Omental fat pad (tissue), 3 donors: ENCODE measurements at regions not wholly inside any gene's neighbourhood (a gene's known extent, or its start where the extent isn't known, plus 50 kb on each side); places are given as distances from the start of the nearest gene placed in this dataset.

Experiments used
- ATAC-seq: fragments of 150-250 bp; one replicate; pipeline ENCODE4 v1.9.1; 2016; ENCODE audit warnings: mild to moderate bottlenecking, moderate library complexity; ENCODE audit not compliant: low FRiP score
- DNase-seq: peaks from one replicate; pipeline ENCODE4 v3.0.0-alpha.2; 2019; ENCODE audit warnings: low spot score
- CTCF ChIP-seq, 3 donors: fragments of 450-650 bp; IDR thresholded peaks; one replicate each; pipeline ENCODE4 v1.5.1; 2016 to 2017; ENCODE audit warnings: antibody characterized with exemption in 3 of 3, mild to moderate bottlenecking in 3 of 3, moderate library complexity in 2 of 3

DNA sequence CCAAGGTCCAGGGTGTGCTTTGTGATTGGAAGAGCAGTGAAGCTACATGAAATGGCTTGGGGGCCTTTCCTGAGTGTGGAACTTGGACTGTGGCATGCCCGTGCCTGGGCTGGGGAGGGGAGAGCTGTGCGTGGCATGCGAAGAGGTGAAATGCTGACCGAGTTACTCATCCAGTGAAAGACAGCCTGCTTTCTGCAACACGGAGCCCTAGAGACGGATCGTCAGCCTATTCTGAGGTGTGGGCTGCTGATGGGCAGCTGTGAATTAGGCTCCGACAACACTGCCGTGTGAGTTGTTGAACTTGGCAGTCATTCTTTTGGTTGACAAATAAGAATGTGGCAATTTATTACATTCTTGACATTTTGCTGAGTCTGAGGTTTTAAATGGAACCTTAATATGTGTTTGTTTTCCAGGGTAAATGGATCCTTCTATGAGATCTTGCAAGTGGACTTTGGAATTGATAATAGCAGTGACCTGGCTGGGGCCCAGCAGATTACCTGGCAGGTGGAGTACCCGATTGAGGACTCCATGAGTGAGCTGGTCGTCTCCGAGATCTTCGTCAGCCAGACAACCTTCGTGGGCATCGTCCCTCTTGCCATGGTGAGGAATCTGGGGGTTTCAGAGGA is 453.9 kb downstream of the AACS start:
- ATAC-seq: no peak
- TF ChIP-seq CTCF (IDR thresholded peaks at IDR 0.05): no peak
- no peak for DNase-seq

DNA sequence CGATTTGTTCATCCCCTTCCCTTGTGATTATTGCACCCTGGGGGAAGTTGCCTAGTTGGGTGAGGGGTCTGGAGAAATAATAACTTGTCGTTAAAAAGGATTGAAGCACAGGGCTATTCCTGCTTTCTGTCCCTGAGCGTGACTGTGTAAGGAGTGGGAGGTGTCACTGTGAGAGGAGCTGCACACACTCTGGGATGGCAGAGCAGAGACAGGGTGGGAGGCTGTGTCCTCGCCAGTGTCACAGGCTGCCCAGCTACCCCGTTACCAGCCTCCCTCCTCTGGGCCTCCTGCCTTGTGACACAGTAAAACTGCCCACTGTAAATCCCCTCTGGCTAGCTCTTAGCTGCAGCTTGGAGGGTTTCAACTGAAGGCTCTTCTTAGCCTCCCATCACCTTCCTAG is 460.6 kb downstream of the AACS start:
- TF ChIP-seq CTCF (IDR thresholded peaks at IDR 0.05): no peak
- DNase-seq: no peak

GRCh38 chr12:125528281-125528680 is 463.0 kb downstream of the AACS start:
- no peak for DNase-seq
- no peak for ATAC-seq
- TF ChIP-seq CTCF (IDR thresholded peaks at IDR 0.05): no peak

More for the DNA sequence above, 460.6 kb downstream of the AACS start:
- ATAC-seq: no peak

- no peak for DNase-seq
- no peak for ATAC-seq
- no peak for TF ChIP-seq CTCF (IDR thresholded peaks at IDR 0.05)
These were observed 465.0 kb downstream of the AACS start for GRCh38 chr12:125530201-125530600.

DNA sequence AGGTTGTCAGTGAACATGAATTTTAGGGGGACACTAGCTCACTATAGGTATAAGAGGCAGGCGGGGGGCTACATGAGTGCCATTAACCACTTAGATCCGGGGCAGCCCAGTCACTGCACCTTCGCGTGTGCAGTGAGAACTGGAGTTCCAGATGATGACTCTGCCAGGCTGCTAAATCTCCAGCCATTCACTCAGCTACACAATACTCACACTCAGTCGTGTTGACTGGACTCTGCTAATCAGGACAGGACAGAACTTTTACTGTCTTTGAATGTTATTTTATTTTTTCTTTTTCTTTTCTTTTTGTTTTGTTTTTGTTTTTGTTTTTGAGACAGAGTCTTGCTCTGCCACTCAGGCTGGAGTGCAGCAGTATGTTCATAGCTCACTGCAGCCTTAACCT is 465.6 kb downstream of the AACS start:
- TF ChIP-seq CTCF (IDR thresholded peaks at IDR 0.05): no peak
- DNase-seq (no peak), ATAC-seq (no peak)

- no peak for DNase-seq
- ATAC-seq: no peak
- no peak for TF ChIP-seq CTCF (IDR thresholded peaks at IDR 0.05)
These were observed 466.3 kb downstream of the AACS start for GRCh38 chr12:125531574-125531973.

GRCh38 chr12:125533434-125534029 is 468.3 kb downstream of the AACS start:
- TF ChIP-seq CTCF (IDR thresholded peaks at IDR 0.05): no peak
- ATAC-seq: no peak
- DNase-seq: no peak
